Mesothelial cell of epicardium (in vitro differentiated cells): ENCODE measurements at regions not wholly inside any gene's neighbourhood (a gene's known extent, or its start where the extent isn't known, plus 50 kb on each side); places are given as distances from the start of the nearest gene placed in this dataset.
"Not testable (repeated sequence)": the region's sequence is repeated elsewhere in the genome, so short reads cannot be mapped to it uniquely, and the experiment has no call there.

Source experiments
- DNase-seq, 2 experiments: peaks; one replicate each; pipeline ENCODE4 v3.0.0; 2021; ENCODE audit warnings: low spot score in 2 of 2; ENCODE audit not compliant: unreplicated experiment in 2 of 2
- H3K27ac Mint-ChIP-seq: 2 replicates; pipeline ENCODE4 v1.8.0; 2021; ENCODE audit warnings: mixed read lengths
- H3K27me3 Mint-ChIP-seq: 2 replicates; pipeline ENCODE4 v1.8.0; 2021; ENCODE audit warnings: low read depth, mixed read lengths
- H3K36me3 Mint-ChIP-seq: 2 replicates; pipeline ENCODE4 v1.8.0; 2021; ENCODE audit warnings: mixed read lengths
- H3K4me1 Mint-ChIP-seq: 2 replicates; pipeline ENCODE4 v1.8.0; 2021; ENCODE audit warnings: mixed read lengths
- H3K4me3 Mint-ChIP-seq: 2 replicates; pipeline ENCODE4 v1.8.0; 2021; ENCODE audit warnings: mild to moderate bottlenecking, moderate library complexity, mixed read lengths
- H3K9me3 Mint-ChIP-seq: 2 replicates; pipeline ENCODE4 v1.8.0; 2021; ENCODE audit warnings: mixed read lengths
- CTCF ChIP-seq: fragments of 200-600 bp; sonication (generic); IDR thresholded peaks from one replicate; pipeline ENCODE4 v1.5.0; 2021; ENCODE audit warnings: antibody characterized with exemption; ENCODE audit not compliant: unreplicated experiment

GRCh38 chrX:82732861-82733260 lies 775.2 kb upstream of the POU3F4 start:
- Mint-ChIP-seq H3K9me3 (peaks cover 8% of the 10 kb centered on the region), H3K4me1 (no peaks in the 10 kb centered on the region)

GRCh38 chrX:82734140-82734539 lies 774.0 kb upstream of the POU3F4 start:
- Mint-ChIP-seq H3K9me3 (peaks cover 8% of the 10 kb centered on the region), H3K36me3 (no peaks in the 10 kb centered on the region), H3K27me3 (no peaks in the 10 kb centered on the region), H3K4me1 (no peaks in the 10 kb centered on the region), H3K4me3 (no peak overlapping the region), H3K27ac (no peak overlapping the region)
- no peak for TF ChIP-seq CTCF
- DNase-seq, result no peak

More at GRCh38 chrX:82732861-82733260, 775.2 kb upstream of the POU3F4 start:
- TF ChIP-seq CTCF, result no peak
- H3K27me3 Mint-ChIP-seq, result no peaks in the 10 kb centered on the region
- no peak overlapping the region for H3K4me3 Mint-ChIP-seq
- no peaks in the 10 kb centered on the region for H3K36me3 Mint-ChIP-seq
- DNase-seq, result no peak
- H3K27ac Mint-ChIP-seq, result no peak overlapping the region

GRCh38 chrX:82738313-82738712 lies 769.8 kb upstream of the POU3F4 start:
- H3K4me3 Mint-ChIP-seq, H3K4me1 Mint-ChIP-seq, H3K27ac Mint-ChIP-seq, H3K9me3 Mint-ChIP-seq, H3K36me3 Mint-ChIP-seq, DNase-seq, H3K27me3 Mint-ChIP-seq: not testable (repeated sequence)

GRCh38 chrX:82742351-82742750 lies 765.7 kb upstream of the POU3F4 start:
- no peak for TF ChIP-seq CTCF
- no peak for DNase-seq
- Mint-ChIP-seq H3K9me3 (peaks cover 8% of the 10 kb centered on the region), H3K27ac (no peak overlapping the region), H3K36me3 (no peaks in the 10 kb centered on the region), H3K27me3 (no peaks in the 10 kb centered on the region), H3K4me3 (no peak overlapping the region), H3K4me1 (no peaks in the 10 kb centered on the region)

DNA sequence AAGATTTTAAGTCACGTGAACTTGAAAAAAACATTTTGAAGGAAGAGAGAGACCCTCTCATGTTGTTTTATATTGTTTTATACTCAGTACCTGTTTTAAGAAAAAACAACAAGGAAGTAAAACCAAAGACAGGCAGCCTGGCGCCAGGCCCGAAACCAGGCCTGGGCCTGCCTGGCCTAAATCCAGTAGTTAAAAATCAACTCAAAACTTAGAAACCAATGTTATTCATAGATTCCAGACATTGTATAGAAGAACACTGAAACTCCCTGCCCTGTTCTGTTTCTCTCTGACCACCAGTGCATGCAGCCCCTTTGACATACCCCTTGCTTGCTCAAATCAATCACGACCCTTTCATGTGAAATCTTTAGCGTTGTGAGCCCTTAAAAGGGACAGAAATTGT lies 762.4 kb upstream of the POU3F4 start:
- H3K27ac Mint-ChIP-seq, H3K4me3 Mint-ChIP-seq, H3K4me1 Mint-ChIP-seq, H3K27me3 Mint-ChIP-seq, DNase-seq, H3K36me3 Mint-ChIP-seq: not testable (repeated sequence)
- H3K9me3 Mint-ChIP-seq, result peaks cover 12% of the 10 kb centered on the region

GRCh38 chrX:82748906-82749505 lies 759.1 kb upstream of the POU3F4 start:
- Mint-ChIP-seq H3K27ac (no peak overlapping the region), H3K4me1 (peaks cover 4% of the 10 kb centered on the region), H3K27me3 (no peaks in the 10 kb centered on the region), H3K4me3 (no peak overlapping the region), H3K9me3 (peaks cover 12% of the 10 kb centered on the region), H3K36me3 (no peaks in the 10 kb centered on the region)
- no peak for DNase-seq
- TF ChIP-seq CTCF, result no peak

DNA sequence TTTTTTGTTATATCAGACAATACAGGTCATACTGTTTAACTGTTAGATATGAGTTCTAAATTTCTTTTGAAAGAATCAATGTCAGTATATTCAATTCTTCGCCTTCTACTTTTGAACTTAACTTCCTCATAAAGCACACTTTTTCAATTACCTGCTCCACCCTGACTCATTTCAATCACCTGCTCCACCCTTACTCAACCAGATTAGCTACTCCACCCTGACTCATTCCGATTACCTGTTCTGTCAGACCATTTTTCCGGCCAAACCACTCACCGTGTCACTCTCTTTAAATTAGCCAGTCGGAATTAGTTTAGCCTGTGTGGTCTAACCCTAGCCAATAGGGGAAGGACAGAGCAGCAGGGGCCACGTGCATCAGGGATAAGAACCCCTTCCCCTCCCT lies 751.8 kb upstream of the POU3F4 start:
- DNase-seq, result no peak
- Mint-ChIP-seq H3K9me3 (peaks cover 12% of the 10 kb centered on the region), H3K36me3 (no peaks in the 10 kb centered on the region), H3K4me3 (no peak overlapping the region), H3K27ac (no peak overlapping the region), H3K27me3 (no peaks in the 10 kb centered on the region), H3K4me1 (no peaks in the 10 kb centered on the region)
- no peak for TF ChIP-seq CTCF
